A673 (cell line): ENCODE measurements at regions not wholly inside any gene's neighbourhood (a gene's known extent, or its start where the extent isn't known, plus 50 kb on each side); places are given as distances from the start of the nearest gene placed in this dataset.

ENCODE experiments used
- BruUV-seq: library from RNA; stranded (reverse); fragments of 400-500 nt; replicated peaks from 2 replicates; lab custom pipeline; 2021; lab: Mats Ljungman, UMichigan
- CTCF ChIA-PET: fragments of 300-600 bp; sonication (Branson Sonifier 250); formaldehyde crosslinking; loops from one replicate; lab custom pipeline; 2022; ENCODE audit warnings: antibody characterized with exemption; lab: Charles Lee
- POLR2A ChIA-PET: fragments of 300-600 bp; sonication (Branson Sonifier 250); formaldehyde crosslinking; loops from one replicate; lab custom pipeline; 2022; ENCODE audit warnings: antibody characterized with exemption; ENCODE audit not compliant: low non-redundant PET; lab: Charles Lee
- DNase-seq: peaks from one replicate; pipeline ENCODE4 v3.0.0-alpha.2; 2015; ENCODE audit warnings: low spot score
- H3K27ac ChIP-seq: fragments of 200-600 bp; sonication (generic); 2 replicates; pipeline ENCODE4 v1.5.1; 2016; ENCODE audit warnings: mixed run types, low read depth, mild to moderate bottlenecking, mixed read lengths, antibody characterized with exemption, low read length; ENCODE audit not compliant: poor library complexity, severe bottlenecking
- H3K27me3 ChIP-seq: fragments of 200-600 bp; sonication (generic); replicated peaks from 2 replicates; pipeline ENCODE4 v1.6.1; 2017; ENCODE audit warnings: mixed run types, low read depth, mild to moderate bottlenecking, mixed read lengths, antibody characterized with exemption, low read length; ENCODE audit not compliant: insufficient read depth, poor library complexity
- H3K36me3 ChIP-seq: fragments of 200-600 bp; sonication (generic); 2 replicates; pipeline ENCODE4 v1.6.1; 2016; ENCODE audit warnings: mixed run types, mild to moderate bottlenecking, mixed read lengths, antibody characterized with exemption, low read length; ENCODE audit not compliant: insufficient read depth, poor library complexity, severe bottlenecking
- H3K4me1 ChIP-seq: fragments of 200-600 bp; sonication (generic); 2 replicates; pipeline ENCODE4 v1.6.1; 2017; ENCODE audit warnings: mixed run types, mild to moderate bottlenecking, mixed read lengths, antibody characterized with exemption, low read length; ENCODE audit not compliant: insufficient read depth, poor library complexity, severe bottlenecking
- H3K4me3 ChIP-seq: fragments of 200-600 bp; sonication (generic); 2 replicates; pipeline ENCODE4 v1.5.1; 2016; ENCODE audit warnings: low read depth, mixed run types, mild to moderate bottlenecking, mixed read lengths, low read length; ENCODE audit not compliant: poor library complexity, severe bottlenecking
- H3K9me3 ChIP-seq: fragments of 200-600 bp; sonication (generic); 2 replicates; pipeline ENCODE4 v1.6.1; 2016; ENCODE audit warnings: mixed run types, low read depth, mild to moderate bottlenecking, mixed read lengths, antibody characterized with exemption, low read length; ENCODE audit not compliant: poor library complexity, severe bottlenecking
- EZH2 ChIP-seq: fragments of 200-600 bp; sonication (generic); IDR thresholded peaks from 2 replicates; pipeline ENCODE4 v1.6.1; 2017; ENCODE audit warnings: borderline replicate concordance, low read depth, mild to moderate bottlenecking, mixed read lengths, antibody characterized with exemption, low read length; ENCODE audit not compliant: poor library complexity, severe bottlenecking
- intact Hi-C: fragments of 100-400 bp; cut with micrococcal nuclease; formaldehyde crosslinking; loops from one replicate; pipeline ENCODE4 v1.10.0; 2022; ENCODE audit not compliant: unreplicated experiment
- TF ChIP-seq, protein P1 (sequence below): fragments of 300-800, 200-600 bp; sonication (generic); conservative IDR thresholded peaks from 2 replicates; pipeline ENCODE4 v1.5.1; 2017; ENCODE audit warnings: low read depth, mild to moderate bottlenecking, antibody characterized with exemption, low read length, moderate library complexity, mixed read lengths

DNA sequence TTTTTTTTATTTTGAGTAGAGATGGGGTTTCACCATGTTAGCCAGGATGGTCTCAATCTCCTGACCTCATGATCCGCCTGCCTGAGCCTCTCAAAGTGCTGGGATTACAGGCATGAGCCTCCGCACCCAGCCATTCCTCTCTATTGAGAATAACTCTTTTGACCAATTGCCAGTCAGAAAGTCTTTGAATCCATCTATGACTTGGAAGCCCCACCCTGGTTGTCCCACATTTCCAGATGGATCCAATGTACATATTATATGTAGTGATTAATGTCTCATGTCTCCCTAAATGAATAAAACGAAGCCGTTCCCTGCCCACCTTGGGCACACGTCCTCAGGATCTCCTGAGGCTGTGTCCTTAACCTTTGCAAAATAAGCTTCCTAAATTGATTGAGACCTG is 228.3 kb upstream of the NLRP1 start:
- H3K36me3 ChIP-seq: no peaks in the 10 kb centered on the region
- BruUV-seq: no TSS peak
- TF ChIP-seq EZH2: no peak
- TF ChIP-seq, protein P1, sequence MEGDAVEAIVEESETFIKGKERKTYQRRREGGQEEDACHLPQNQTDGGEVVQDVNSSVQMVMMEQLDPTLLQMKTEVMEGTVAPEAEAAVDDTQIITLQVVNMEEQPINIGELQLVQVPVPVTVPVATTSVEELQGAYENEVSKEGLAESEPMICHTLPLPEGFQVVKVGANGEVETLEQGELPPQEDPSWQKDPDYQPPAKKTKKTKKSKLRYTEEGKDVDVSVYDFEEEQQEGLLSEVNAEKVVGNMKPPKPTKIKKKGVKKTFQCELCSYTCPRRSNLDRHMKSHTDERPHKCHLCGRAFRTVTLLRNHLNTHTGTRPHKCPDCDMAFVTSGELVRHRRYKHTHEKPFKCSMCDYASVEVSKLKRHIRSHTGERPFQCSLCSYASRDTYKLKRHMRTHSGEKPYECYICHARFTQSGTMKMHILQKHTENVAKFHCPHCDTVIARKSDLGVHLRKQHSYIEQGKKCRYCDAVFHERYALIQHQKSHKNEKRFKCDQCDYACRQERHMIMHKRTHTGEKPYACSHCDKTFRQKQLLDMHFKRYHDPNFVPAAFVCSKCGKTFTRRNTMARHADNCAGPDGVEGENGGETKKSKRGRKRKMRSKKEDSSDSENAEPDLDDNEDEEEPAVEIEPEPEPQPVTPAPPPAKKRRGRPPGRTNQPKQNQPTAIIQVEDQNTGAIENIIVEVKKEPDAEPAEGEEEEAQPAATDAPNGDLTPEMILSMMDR: no peak
- no peak overlapping the region for H3K27ac ChIP-seq
- intact Hi-C loops: no loop called here
- POLR2A ChIA-PET: no interaction called here
- CTCF ChIA-PET: no interaction called here
- H3K9me3 ChIP-seq: peaks cover 18% of the 10 kb centered on the region
- peaks cover 42% of the 10 kb centered on the region for H3K27me3 ChIP-seq
- H3K4me3 ChIP-seq: no peak overlapping the region
- H3K4me1 ChIP-seq: no peaks in the 10 kb centered on the region
- no peak for DNase-seq

DNA sequence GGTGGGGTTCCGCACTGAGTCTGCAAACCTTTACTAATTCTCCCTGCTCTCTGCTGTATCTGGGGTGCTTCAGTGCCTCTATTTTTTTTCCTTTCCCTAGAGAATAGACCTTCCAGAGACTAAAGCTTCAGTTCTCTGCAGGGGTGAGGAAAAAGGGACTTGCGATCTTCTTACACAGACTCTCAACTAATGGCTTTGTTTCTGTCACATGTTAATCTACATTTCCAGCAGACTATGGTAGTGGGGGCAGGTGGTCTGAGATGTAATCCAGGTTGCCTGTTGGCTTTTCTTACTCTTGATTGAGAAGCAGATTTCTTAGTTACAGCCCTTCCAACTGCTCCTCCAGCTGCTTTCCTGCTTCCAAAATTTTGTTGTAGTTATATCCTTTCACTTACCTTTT is 229.0 kb upstream of the NLRP1 start:
- Histone ChIP-seq H3K9me3 (peaks cover 14% of the 10 kb centered on the region), H3K4me3 (no peak overlapping the region), H3K4me1 (no peaks in the 10 kb centered on the region), H3K36me3 (no peaks in the 10 kb centered on the region), H3K27ac (no peak overlapping the region), H3K27me3 (peaks cover 42% of the 10 kb centered on the region)
- TF ChIP-seq, protein P1: no peak
- TF ChIP-seq EZH2: no peak
- ChIA-PET POLR2A (no interaction called here), CTCF (no interaction called here)
- intact Hi-C loops: no loop called here
- no TSS peak for BruUV-seq
- DNase-seq: no peak

DNA sequence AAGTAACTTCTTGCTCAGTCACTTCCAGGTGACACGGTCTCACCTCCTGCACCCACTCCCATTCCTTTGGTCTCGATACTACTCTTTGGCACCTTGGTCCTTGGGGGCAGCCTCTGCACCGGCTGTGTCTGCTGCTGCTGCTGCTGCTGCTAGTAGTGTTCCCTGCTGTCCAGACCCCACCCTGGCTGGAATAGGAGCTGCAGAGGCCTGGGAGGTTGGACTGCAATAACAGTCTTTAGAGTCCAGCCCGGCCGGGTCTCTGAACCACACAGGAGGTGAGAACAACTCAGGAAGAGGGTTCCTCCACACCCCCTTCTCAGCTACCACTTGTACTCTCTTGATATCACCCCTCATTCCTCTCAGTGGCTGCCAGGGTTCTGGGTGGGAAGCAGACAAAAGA is 231.1 kb upstream of the NLRP1 start:
- peaks cover 40% of the 10 kb centered on the region for H3K27me3 ChIP-seq
- DNase-seq: no peak
- no peak overlapping the region for H3K27ac ChIP-seq
- no peaks in the 10 kb centered on the region for H3K36me3 ChIP-seq
- POLR2A ChIA-PET: no interaction called here
- peaks cover 7% of the 10 kb centered on the region for H3K9me3 ChIP-seq
- no TSS peak for BruUV-seq
- intact Hi-C loops: no loop called here
- no peak overlapping the region for H3K4me3 ChIP-seq
- no peaks in the 10 kb centered on the region for H3K4me1 ChIP-seq
- CTCF ChIA-PET: no interaction called here
- TF ChIP-seq, protein P1: no peak
- no peak for TF ChIP-seq EZH2
